Upper lobe of left lung (tissue), 6 donors: ENCODE measurements at regions not wholly inside any gene's neighbourhood (a gene's known extent, or its start where the extent isn't known, plus 50 kb on each side); places are given as distances from the start of the nearest gene placed in this dataset.
"Not testable (repeated sequence)": the region's sequence is repeated elsewhere in the genome, so short reads cannot be mapped to it uniquely, and the experiment has no call there.

Source experiments
- ATAC-seq, 2 donors: fragments of 200-7000 bp; cut with Tn5 transposase; one replicate each; pipeline ENCODE4 v1.9.1; 2022; ENCODE audit warnings: mild to moderate bottlenecking in 2 of 2, moderate library complexity in 2 of 2; ENCODE audit not compliant: low FRiP score in 2 of 2
- DNase-seq, 2 donors: peaks; one replicate each; pipeline ENCODE4 v3.0.0-alpha.2; 2019 to 2020
- H3K27ac ChIP-seq, 4 donors: fragments of 200-600 bp; sonication (generic); one replicate each; pipeline ENCODE4 v1.5.1; 2016 to 2019
- H3K27me3 ChIP-seq, 4 donors: fragments of 200-600 bp; sonication (generic); one replicate each; pipeline ENCODE4 v1.5.1; 2017 to 2019
- H3K36me3 ChIP-seq, 4 donors: fragments of 200-600 bp; sonication (generic); one replicate each; pipeline ENCODE4 v1.5.1; 2016 to 2019
- H3K4me1 ChIP-seq, 4 donors: fragments of 200-600 bp; sonication (generic); one replicate each; pipeline ENCODE4 v1.5.1; 2018 to 2019
- H3K4me3 ChIP-seq, 4 donors: fragments of 200-600 bp; sonication (generic); one replicate each; pipeline ENCODE4 v1.5.1; 2017 to 2019; ENCODE audit warnings: mild to moderate bottlenecking in 2 of 4, moderate library complexity in 1 of 4
- H3K9me3 ChIP-seq, 4 donors: fragments of 200-600 bp; sonication (generic); one replicate each; pipeline ENCODE4 v1.5.1; 2018 to 2019
- CTCF ChIP-seq, 6 experiments: fragments of 450-650 bp in 4 of 6; fragments of 200-600 bp in 2 of 6; sonication (generic) in 2 of 6; IDR thresholded peaks; one replicate each; pipeline ENCODE4 v1.5.1; 2016 to 2019; ENCODE audit warnings: antibody characterized with exemption in 6 of 6
- EP300 ChIP-seq, 4 donors: sonication (generic); formaldehyde crosslinking; IDR thresholded peaks; one replicate each; pipeline ENCODE4 v1.5.1; 2017; ENCODE audit warnings: antibody characterized with exemption in 4 of 4, control low read depth in 2 of 4
- POLR2A ChIP-seq, 4 donors: fragments of 450-650 bp; IDR thresholded peaks; one replicate each; pipeline ENCODE4 v1.5.1; 2016 to 2017; ENCODE audit warnings: antibody characterized with exemption in 4 of 4, mild to moderate bottlenecking in 2 of 4
- POLR2AphosphoS5 ChIP-seq, 2 donors: sonication (generic); formaldehyde crosslinking; IDR thresholded peaks; one replicate each; pipeline ENCODE4 v1.5.1; 2017; ENCODE audit warnings: antibody characterized with exemption in 2 of 2
- WGBS, 2 donors: methylation state at CpG; one replicate each; pipeline ENCODE4 v1.1.5; 2017 to 2018; 5-methylcytosine and 5-hydroxymethylcytosine counted together
- donor health status: DM: no; HTN: no; CAD: no; lungs with moderate emphysema.
- donor health status: DM: no; HTN: yes; CAD: no; lungs with severe emphysema.

DNA sequence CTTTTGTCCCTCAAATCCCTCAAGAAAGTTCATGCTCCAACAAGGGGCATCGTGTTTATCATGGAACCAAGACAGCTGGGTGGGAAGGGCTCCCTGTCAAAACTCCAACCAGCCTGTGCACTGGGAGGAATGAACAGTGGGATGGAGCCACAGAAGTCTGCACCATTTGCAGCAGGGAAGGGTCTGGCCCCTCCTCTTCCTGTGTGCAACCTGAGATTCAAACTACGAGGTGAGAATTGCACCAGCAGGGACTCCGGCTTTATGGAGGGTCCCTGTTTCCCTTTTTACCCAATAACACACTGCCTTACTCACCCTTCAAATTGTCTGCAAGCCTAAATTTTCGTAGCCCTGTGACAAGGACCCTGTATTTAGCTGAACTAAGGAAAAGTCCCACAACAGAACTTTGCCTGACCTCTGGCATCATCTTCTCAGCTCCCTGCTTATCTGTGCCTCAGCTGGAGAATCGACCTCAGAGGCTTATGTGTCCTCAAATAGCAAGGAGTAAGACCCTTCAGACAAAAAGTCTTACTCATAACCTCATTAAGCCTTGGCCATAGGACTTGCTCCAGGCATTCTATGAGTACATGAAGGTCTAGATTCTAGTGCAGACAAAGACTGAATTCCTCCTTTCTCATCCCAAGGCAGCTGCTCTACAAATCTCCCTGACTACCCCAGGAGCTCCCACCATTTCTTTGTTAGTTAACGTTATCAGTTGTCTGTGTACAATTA, 178.3 kb upstream of the SERPINE2 start:
- TF ChIP-seq EP300 (IDR thresholded peaks at IDR 0.05) (no peak), POLR2AphosphoS5 (IDR thresholded peaks at IDR 0.05) (no peak), POLR2A (IDR thresholded peaks at IDR 0.05) (no peak), CTCF (IDR thresholded peaks at IDR 0.05) (no peak)
- DNase-seq (no peak), ATAC-seq (peak in 1 of 2 donors; percentile 57)
- Histone ChIP-seq H3K36me3 (no peaks in the 10 kb centered on the region), H3K27me3 (no peaks in the 10 kb centered on the region), H3K4me3 (no peak overlapping the region), H3K4me1 (no peaks in the 10 kb centered on the region), H3K9me3 (no peaks in the 10 kb centered on the region), H3K27ac (no peak overlapping the region)
- 68 to 76% methylated on average over 6 of the region's 6 CpGs for WGBS, 2 donors

GRCh38 chr2:224215611-224216010, 176.5 kb upstream of the SERPINE2 start:
- not testable (repeated sequence) for ATAC-seq, DNase-seq, H3K4me3 ChIP-seq, H3K27me3 ChIP-seq, H3K36me3 ChIP-seq, H3K4me1 ChIP-seq, H3K9me3 ChIP-seq, H3K27ac ChIP-seq
- WGBS, 2 donors: 85 to 87% methylated on average over 3 of the region's 3 CpGs

DNA sequence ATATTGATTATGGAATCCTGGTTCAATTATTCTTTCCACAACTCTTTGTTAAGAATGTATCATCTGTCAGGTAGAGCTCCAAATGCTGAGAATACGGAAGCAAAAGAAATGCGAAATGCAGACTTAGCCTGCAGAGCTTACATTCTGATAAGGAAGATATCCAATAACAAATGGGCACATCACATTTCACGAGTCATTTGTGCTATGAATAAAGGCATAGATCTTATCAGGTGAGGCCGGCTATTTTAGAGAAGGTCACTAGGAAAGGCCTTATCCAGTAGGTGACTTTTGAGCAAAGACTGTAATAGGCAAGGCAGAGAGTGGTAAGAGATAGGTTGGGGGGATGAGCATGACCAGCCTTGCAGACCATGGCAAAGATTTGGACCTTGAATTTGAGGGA, 174.3 kb upstream of the SERPINE2 start:
- 76 to 81% methylated on average over 4 of the region's 4 CpGs for WGBS, 2 donors
- ATAC-seq (no peak), DNase-seq (no peak)
- Histone ChIP-seq H3K27me3 (no peaks in the 10 kb centered on the region), H3K36me3 (no peaks in the 10 kb centered on the region), H3K9me3 (no peaks in the 10 kb centered on the region), H3K4me1 (no peaks in the 10 kb centered on the region), H3K27ac (no peak overlapping the region), H3K4me3 (no peak overlapping the region)
- no peak for TF ChIP-seq POLR2A (IDR thresholded peaks at IDR 0.05)
- TF ChIP-seq POLR2AphosphoS5 (IDR thresholded peaks at IDR 0.05): no peak
- TF ChIP-seq CTCF (IDR thresholded peaks at IDR 0.05): no peak
- TF ChIP-seq EP300 (IDR thresholded peaks at IDR 0.05): no peak

DNA sequence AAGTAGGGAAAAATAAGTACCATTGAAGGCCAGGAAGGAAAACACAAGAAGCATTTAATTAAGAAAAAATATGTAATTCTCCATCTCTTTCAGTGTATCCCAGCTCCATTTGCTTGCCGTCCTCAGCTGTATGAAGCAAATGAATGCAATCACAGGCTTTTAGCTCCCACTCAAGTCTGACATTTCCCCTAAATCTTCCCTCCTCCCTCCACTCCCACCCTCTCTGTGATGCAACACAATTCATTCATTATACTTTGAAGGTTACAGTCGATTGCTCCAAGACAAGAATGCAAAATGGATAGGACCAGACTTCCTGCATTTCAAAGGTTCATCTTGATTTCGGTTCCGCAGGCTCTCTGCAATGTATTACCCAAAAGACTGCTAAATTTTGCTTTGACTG, 172.7 kb upstream of the SERPINE2 start:
- Histone ChIP-seq H3K36me3 (no peaks in the 10 kb centered on the region), H3K27me3 (no peaks in the 10 kb centered on the region), H3K4me1 (no peaks in the 10 kb centered on the region), H3K27ac (no peak overlapping the region), H3K9me3 (no peaks in the 10 kb centered on the region), H3K4me3 (no peak overlapping the region)
- no peak for DNase-seq
- WGBS, 2 donors: 62 to 66% methylated on average over 4 of the region's 4 CpGs
- TF ChIP-seq EP300 (IDR thresholded peaks at IDR 0.05): no peak
- TF ChIP-seq POLR2AphosphoS5 (IDR thresholded peaks at IDR 0.05): no peak
- no peak for TF ChIP-seq POLR2A (IDR thresholded peaks at IDR 0.05)
- no peak for TF ChIP-seq CTCF (IDR thresholded peaks at IDR 0.05)
- ATAC-seq: no peak

DNA sequence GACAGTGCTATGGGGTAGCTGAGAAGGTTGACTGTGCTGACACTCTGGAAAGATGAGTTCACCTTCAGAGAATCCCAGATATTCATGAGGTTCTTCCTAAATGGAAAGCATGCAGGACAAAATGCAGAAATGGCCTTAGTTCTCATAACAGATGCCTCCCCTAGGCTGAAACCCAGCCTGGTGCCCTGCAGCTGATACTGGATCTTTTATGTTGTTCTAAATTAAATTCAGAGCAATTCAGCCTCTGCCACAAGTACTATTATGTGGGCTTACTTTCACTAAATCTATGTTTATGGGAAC, 172.0 kb upstream of the SERPINE2 start:
- H3K27me3 ChIP-seq: no peaks in the 10 kb centered on the region
- TF ChIP-seq CTCF (IDR thresholded peaks at IDR 0.05): no peak
- no peak for TF ChIP-seq EP300 (IDR thresholded peaks at IDR 0.05)
- TF ChIP-seq POLR2AphosphoS5 (IDR thresholded peaks at IDR 0.05): no peak
- no peak for TF ChIP-seq POLR2A (IDR thresholded peaks at IDR 0.05)
- no peaks in the 10 kb centered on the region for H3K4me1 ChIP-seq
- H3K9me3 ChIP-seq: no peaks in the 10 kb centered on the region
- ATAC-seq: no peak
- H3K27ac ChIP-seq: no peak overlapping the region
- no peak overlapping the region for H3K4me3 ChIP-seq
- DNase-seq: no peak
- no peaks in the 10 kb centered on the region for H3K36me3 ChIP-seq
